ENCODE measurements at regions not wholly inside any gene's neighbourhood (a gene's known extent, or its start where the extent isn't known, plus 50 kb on each side); places are given as distances from the start of the nearest gene placed in this dataset.

DNA sequence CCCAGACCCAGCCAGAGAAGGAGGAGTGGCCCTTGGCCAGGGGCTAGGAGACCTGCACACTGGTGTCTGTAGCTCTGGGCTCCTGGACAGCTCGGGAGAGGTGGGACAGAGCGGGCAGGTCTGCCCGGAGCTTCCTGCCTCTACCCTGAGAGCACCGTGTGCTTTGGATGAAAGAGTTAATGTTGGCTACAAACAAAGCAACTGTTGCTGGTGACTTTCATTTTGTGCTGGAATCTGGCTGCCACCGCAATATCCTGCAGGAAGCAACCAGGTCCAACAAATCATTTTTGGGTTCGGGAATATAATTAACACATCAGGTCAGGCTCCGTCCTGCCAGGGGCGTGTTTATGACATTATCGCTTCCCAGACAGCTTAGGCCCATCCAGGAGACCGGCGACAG lies 441.8 kb upstream of the MKI67 start:
- Mint-ChIP-seq H3K36me3 (ENCODE audit: low read depth) (no peaks in the 10 kb centered on the region), H3K27ac (no peak overlapping the region), H3K4me3 (ENCODE audit: low read depth) (no peak overlapping the region), H3K27me3 (ENCODE audit: low read depth) (no peaks in the 10 kb centered on the region), H3K4me1 (ENCODE audit: low read depth) (no peaks in the 10 kb centered on the region), H3K9me3 (no peaks in the 10 kb centered on the region)
- DNase-seq (ENCODE audit: low spot score), result no peak
- intact Hi-C loops (cut with micrococcal nuclease), result no loop called here

DNA sequence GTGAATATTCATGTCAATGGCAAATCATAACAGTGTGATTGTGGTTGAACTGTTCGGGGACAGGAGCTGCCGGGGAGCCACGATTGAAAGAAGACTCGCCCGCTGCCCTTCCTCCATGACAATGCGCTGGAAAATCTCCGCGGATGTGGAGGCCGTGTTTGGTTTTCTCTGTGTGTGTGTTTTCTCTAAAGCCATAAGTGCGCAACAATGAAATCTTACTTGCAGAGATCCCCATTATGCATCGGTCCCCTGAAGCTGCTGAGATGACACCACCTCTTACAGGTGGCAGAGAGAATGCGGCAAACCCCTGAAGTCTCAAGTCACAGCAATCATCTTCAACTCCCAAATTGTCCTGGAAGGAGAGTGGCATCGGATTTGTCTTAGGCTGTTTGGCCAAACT lies 442.3 kb upstream of the MKI67 start:
- Mint-ChIP-seq H3K27me3 (ENCODE audit: low read depth) (no peaks in the 10 kb centered on the region), H3K4me1 (ENCODE audit: low read depth) (no peaks in the 10 kb centered on the region), H3K36me3 (ENCODE audit: low read depth) (no peaks in the 10 kb centered on the region), H3K27ac (no peak overlapping the region), H3K9me3 (no peaks in the 10 kb centered on the region), H3K4me3 (ENCODE audit: low read depth) (no peak overlapping the region)
- intact Hi-C loops (cut with micrococcal nuclease), result no loop called here
- no peak for DNase-seq (ENCODE audit: low spot score)

DNA sequence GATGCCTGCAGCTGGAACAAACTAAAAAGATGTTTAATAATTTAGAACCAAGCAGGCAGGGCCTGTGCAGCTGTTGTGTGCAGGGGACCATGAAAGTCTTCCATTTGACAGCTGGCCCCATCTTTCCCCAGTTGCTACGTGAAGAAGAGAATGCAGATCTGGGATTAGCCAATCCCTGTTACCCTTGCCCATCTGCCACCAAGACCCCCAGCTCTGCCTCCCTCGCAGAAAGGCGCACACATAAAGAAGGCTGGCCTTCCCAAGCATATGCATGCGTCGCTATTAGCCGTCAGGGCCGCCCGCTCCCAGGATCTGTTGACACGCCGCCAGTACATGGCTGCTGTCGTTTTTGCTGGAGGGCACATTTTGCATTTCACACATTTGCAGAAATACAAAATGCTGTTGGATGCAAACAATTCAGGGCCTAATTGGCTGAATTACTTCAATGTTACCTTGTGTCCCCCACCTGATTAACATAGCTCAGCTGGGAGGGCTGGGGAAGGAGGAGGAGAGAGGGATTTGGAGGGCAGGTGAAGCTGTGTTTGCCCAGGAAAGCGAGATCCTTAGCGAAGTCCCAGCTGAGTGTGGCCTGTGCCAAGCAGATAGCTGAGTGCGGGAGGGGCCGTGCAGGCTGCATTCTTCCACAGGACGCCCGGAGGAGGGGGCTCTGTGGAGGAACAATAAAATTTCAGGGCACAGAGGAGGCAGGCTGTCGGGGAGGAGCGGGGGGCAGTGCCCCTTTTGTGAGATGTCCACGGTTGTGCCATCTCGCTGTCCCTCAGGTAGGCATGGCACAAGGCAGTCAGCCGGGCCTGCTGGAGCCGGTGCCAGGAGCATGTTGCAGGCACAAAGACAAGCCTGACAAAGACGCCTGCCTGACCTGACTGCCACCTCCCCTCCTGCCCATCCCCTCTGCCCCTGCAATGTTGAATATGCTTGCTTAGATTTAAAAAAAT lies 443.0 kb upstream of the MKI67 start:
- H3K27ac Mint-ChIP-seq, result no peak overlapping the region
- no peaks in the 10 kb centered on the region for H3K9me3 Mint-ChIP-seq
- H3K36me3 Mint-ChIP-seq (ENCODE audit: low read depth), result no peaks in the 10 kb centered on the region
- intact Hi-C loops (cut with micrococcal nuclease), result no loop called here
- H3K27me3 Mint-ChIP-seq (ENCODE audit: low read depth), result no peaks in the 10 kb centered on the region
- H3K4me3 Mint-ChIP-seq (ENCODE audit: low read depth), result no peak overlapping the region
- no peak for DNase-seq (ENCODE audit: low spot score)
- no peaks in the 10 kb centered on the region for H3K4me1 Mint-ChIP-seq (ENCODE audit: low read depth)

DNA sequence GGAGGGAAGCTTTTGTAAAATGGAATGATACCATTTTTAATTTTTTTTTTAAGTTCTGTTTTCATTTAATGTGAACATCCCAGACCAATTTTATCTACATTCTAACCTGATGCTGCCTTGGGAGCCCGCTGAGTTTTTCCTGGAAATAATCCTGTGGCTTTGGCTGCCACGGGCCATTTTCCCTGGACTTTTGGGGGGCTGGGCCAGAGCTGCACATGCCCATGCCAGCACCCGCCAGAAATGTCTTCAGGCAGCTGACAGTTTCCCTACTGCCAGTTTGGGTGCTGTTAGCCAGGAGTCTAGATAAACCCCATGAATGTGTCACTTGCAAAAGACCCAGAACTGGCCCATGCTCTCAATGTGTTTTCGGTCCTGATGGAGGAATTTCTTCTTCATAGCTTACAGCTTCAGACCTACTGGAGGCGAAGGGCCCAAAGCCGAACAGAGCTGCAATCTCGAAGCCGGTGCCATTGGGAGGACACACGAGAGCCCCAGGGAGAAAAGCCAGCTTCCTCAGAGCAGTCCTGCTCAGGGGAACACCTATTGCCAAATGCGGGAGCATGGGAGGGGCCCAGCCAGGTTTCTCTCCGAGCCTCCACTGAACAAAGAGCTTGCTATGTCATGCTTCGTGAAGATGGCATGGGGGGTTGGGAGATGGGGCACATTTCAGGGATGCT lies 444.2 kb upstream of the MKI67 start:
- H3K9me3 Mint-ChIP-seq, result no peaks in the 10 kb centered on the region
- no peaks in the 10 kb centered on the region for H3K27me3 Mint-ChIP-seq (ENCODE audit: low read depth)
- no peak overlapping the region for H3K4me3 Mint-ChIP-seq (ENCODE audit: low read depth)
- no peaks in the 10 kb centered on the region for H3K36me3 Mint-ChIP-seq (ENCODE audit: low read depth)
- H3K27ac Mint-ChIP-seq, result no peak overlapping the region
- H3K4me1 Mint-ChIP-seq (ENCODE audit: low read depth), result no peaks in the 10 kb centered on the region
- no peak for DNase-seq (ENCODE audit: low spot score)
- intact Hi-C loops (cut with micrococcal nuclease), result no loop called here

DNA sequence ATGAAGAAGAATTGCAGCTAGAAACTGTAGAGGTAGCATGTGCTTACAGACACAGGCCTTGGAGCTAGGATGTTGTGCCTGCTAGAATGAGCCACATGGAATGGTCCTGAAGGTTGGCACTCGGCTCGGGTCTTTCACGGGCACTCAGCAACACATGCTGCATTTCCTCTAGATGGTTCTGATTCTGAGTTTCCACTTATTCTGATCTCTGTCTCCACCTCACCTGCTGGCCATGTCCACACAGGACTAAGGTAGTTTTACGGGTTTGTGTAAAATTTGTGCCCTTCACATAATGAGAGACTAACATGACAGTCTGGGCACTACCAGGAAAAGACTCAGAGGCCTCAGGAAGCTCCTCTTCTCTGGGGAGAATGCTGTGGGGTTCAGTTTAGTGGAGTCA lies 444.8 kb upstream of the MKI67 start:
- Mint-ChIP-seq H3K4me3 (ENCODE audit: low read depth) (no peak overlapping the region), H3K27me3 (ENCODE audit: low read depth) (no peaks in the 10 kb centered on the region), H3K27ac (no peak overlapping the region), H3K4me1 (ENCODE audit: low read depth) (no peaks in the 10 kb centered on the region), H3K9me3 (no peaks in the 10 kb centered on the region), H3K36me3 (ENCODE audit: low read depth) (no peaks in the 10 kb centered on the region)
- DNase-seq (ENCODE audit: low spot score), result no peak
- intact Hi-C loops (cut with micrococcal nuclease), result no loop called here

DNA sequence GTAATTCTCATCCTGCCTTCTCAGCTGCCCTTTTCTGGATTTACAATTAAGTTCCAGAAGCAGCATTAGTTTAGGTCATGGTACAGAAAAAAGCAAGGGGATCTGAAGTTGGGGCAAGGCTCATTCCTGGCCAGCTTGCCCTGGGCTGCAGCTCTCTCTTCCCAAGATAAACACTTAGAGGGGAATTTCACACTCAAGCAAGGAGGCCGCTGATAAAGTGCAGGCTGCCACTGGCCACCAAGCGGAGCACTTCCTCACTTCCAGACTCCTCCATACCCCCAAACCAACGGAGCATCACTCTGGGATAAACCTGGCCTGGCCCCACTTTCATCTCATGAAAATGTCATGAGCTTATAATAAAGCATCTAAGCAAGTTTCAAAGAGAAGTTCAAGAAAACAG lies 445.5 kb upstream of the MKI67 start:
- Mint-ChIP-seq H3K27ac (no peak overlapping the region), H3K9me3 (no peaks in the 10 kb centered on the region)

DNA sequence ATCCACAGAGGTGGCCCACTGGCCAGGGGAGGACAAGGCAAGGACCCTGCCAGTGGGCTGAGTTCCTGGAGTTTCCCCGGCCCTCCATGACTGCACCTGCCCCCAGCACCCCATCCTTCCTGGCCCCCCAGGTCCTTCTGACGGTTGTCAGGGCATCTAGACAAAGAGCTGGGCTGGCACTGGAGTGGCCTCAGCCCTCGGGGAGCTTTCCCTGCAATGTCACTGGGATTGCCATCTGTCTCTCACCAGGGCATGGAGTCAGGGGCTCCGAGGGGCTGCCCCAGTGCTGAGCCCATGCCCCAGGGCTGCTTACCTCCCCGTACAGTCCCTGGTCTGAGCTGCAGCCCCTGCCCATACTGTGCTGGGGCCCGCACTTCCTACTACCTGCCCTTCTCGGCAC lies 446.5 kb upstream of the MKI67 start:
- intact Hi-C loops (cut with micrococcal nuclease), result no loop called here
- no peaks in the 10 kb centered on the region for H3K4me1 Mint-ChIP-seq (ENCODE audit: low read depth)
- H3K9me3 Mint-ChIP-seq, result no peaks in the 10 kb centered on the region
- no peak overlapping the region for H3K4me3 Mint-ChIP-seq (ENCODE audit: low read depth)
- DNase-seq (ENCODE audit: low spot score), result no peak
- H3K27ac Mint-ChIP-seq, result no peak overlapping the region
- H3K27me3 Mint-ChIP-seq (ENCODE audit: low read depth), result no peaks in the 10 kb centered on the region
- H3K36me3 Mint-ChIP-seq (ENCODE audit: low read depth), result no peaks in the 10 kb centered on the region

More for the DNA sequence above, 445.5 kb upstream of the MKI67 start:
- H3K36me3 Mint-ChIP-seq (ENCODE audit: low read depth), result no peaks in the 10 kb centered on the region
- no peak overlapping the region for H3K4me3 Mint-ChIP-seq (ENCODE audit: low read depth)
- DNase-seq (ENCODE audit: low spot score), result no peak
- intact Hi-C loops (cut with micrococcal nuclease), result no loop called here
- no peaks in the 10 kb centered on the region for H3K27me3 Mint-ChIP-seq (ENCODE audit: low read depth)
- H3K4me1 Mint-ChIP-seq (ENCODE audit: low read depth), result no peaks in the 10 kb centered on the region

DNA sequence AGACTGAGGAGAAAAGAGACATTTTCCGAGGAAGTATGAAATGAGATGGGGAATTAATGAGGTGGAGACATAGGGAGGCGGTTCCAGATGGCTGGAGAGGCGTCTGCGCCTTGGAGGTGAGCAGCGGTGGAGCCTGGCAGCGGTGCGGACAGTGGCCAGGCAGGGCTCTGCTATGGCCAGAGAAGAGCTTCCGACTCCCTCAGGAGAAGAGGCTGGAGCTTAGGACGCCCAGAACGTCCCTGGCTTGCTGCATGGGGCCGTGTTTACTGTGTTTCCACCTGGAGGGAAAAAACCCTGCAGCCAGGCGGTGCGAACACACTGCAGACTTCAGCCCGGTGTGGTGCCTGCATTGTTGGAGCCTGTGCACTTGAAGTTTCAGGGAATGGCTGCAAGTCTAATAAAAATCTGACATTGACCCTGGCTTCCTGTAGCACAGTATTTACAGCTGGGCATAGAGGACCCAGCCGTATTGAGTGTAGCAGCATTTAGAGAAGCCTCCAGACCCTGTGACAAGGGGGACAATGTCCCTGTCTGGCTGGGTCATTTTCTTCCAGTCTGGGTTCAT lies 447.1 kb upstream of the MKI67 start:
- intact Hi-C loops (cut with micrococcal nuclease), result no loop called here
- no peak overlapping the region for H3K4me3 Mint-ChIP-seq (ENCODE audit: low read depth)
- no peaks in the 10 kb centered on the region for H3K36me3 Mint-ChIP-seq (ENCODE audit: low read depth)
- no peak for DNase-seq (ENCODE audit: low spot score)
- H3K9me3 Mint-ChIP-seq, result no peaks in the 10 kb centered on the region
- H3K27ac Mint-ChIP-seq, result no peak overlapping the region
- no peaks in the 10 kb centered on the region for H3K27me3 Mint-ChIP-seq (ENCODE audit: low read depth)
- no peaks in the 10 kb centered on the region for H3K4me1 Mint-ChIP-seq (ENCODE audit: low read depth)

DNA sequence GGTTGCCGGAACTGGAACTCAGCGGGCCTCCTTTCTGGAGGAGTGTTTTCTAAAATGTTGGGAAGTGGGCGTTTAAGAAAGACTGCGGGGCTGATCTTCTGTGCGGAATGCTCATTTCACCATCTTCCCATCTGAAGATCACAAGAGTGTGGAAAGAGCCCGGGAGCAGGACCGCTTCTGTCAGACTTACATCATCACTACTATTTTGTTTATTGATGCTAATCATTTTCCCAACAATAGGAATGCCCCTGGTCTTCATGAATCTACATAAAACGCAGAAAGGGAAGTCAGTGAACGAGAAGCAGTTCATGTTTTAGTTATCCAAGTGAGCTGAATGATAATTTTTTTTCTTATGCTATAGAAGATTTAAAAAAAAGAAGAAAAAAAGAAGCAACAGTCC lies 447.8 kb upstream of the MKI67 start:
- Mint-ChIP-seq H3K27ac (no peak overlapping the region), H3K9me3 (no peaks in the 10 kb centered on the region), H3K36me3 (ENCODE audit: low read depth) (no peaks in the 10 kb centered on the region), H3K4me3 (ENCODE audit: low read depth) (no peak overlapping the region), H3K27me3 (ENCODE audit: low read depth) (no peaks in the 10 kb centered on the region), H3K4me1 (ENCODE audit: low read depth) (no peaks in the 10 kb centered on the region)
- intact Hi-C loops (cut with micrococcal nuclease), result no loop called here
- DNase-seq (ENCODE audit: low spot score), result no peak

DNA sequence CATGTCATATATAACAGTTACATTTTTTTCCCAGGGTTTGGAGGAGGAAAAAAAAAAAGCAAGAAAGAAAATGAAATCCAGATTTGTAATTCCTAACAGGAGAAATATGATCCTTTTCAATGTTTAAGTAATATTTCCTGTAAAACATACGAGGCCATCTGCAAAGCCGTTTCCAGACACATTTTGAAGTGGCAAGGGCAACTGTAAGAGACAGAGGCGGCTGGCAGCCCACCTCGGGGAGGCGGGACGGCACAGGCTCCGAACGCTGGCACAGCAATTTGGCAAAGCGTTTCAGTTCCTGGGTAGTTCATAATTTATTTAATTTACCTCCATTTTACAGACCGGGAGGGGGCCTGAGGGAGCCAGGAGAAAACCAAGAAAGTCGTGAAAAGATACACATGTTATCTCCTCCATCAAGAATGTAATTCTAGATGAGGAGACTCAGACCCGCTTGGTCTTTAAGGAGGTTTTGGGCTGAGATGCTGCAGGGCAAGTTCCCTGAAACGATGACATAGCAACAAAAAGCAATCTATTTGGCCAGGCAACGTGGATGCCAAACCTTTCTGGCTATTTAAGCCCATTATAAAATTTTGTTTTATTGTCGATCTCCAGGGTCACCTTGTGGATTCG lies 448.5 kb upstream of the MKI67 start:
- Mint-ChIP-seq H3K27me3 (ENCODE audit: low read depth) (no peaks in the 10 kb centered on the region), H3K36me3 (ENCODE audit: low read depth) (no peaks in the 10 kb centered on the region), H3K4me1 (ENCODE audit: low read depth) (no peaks in the 10 kb centered on the region), H3K27ac (no peak overlapping the region), H3K4me3 (ENCODE audit: low read depth) (no peak overlapping the region), H3K9me3 (no peaks in the 10 kb centered on the region)
- no peak for DNase-seq (ENCODE audit: low spot score)
- intact Hi-C loops (cut with micrococcal nuclease), result no loop called here

DNA sequence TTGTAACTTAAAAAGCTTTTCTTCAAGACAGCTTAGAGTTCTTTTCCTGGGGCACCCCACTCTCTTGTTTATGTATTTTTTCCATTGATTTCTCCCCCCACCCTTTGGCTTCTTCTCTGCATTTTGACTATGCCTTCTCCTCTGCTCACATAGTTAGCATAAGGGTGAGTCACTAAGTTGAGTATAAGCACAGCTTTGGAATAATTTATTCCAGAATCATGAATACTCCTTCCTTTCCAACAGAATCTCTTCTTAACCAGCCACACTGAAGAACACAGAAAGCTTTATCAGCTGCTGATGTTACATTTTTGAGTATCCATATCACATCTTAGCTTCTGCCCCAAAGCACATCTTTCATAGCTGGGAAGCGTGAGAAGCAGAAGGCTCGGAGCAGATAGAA lies 449.5 kb upstream of the MKI67 start:
- intact Hi-C loops (cut with micrococcal nuclease), result no loop called here
- no peaks in the 10 kb centered on the region for H3K9me3 Mint-ChIP-seq
- no peaks in the 10 kb centered on the region for H3K4me1 Mint-ChIP-seq (ENCODE audit: low read depth)
- no peak overlapping the region for H3K4me3 Mint-ChIP-seq (ENCODE audit: low read depth)
- no peaks in the 10 kb centered on the region for H3K27me3 Mint-ChIP-seq (ENCODE audit: low read depth)
- H3K27ac Mint-ChIP-seq, result no peak overlapping the region
- H3K36me3 Mint-ChIP-seq (ENCODE audit: low read depth), result no peaks in the 10 kb centered on the region
- no peak for DNase-seq (ENCODE audit: low spot score)

DNA sequence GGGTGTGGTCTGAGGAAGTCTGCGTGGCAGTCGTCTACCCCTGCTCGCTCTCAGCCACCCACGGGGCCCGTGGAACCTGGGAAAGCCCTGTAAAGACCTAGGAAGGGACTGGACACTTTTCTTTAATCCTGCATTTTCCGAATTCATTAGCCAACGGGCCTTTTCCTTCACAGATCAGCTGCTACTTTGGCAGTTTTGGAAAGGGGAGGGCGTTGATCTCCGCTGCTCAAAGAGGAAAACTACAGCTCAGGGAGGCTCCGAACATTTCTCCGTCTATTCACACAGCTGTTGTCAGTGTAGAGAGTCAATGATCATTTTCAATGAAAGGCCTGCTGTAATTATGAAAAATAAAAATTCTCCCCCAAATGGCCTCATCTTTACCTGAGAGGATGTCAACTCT lies 450.1 kb upstream of the MKI67 start:
- no peaks in the 10 kb centered on the region for H3K36me3 Mint-ChIP-seq (ENCODE audit: low read depth)
- H3K4me3 Mint-ChIP-seq (ENCODE audit: low read depth), result no peak overlapping the region
- DNase-seq (ENCODE audit: low spot score), result no peak
- intact Hi-C loops (cut with micrococcal nuclease), result no loop called here
- no peaks in the 10 kb centered on the region for H3K27me3 Mint-ChIP-seq (ENCODE audit: low read depth)
- no peaks in the 10 kb centered on the region for H3K4me1 Mint-ChIP-seq (ENCODE audit: low read depth)
- H3K9me3 Mint-ChIP-seq, result no peaks in the 10 kb centered on the region
- no peak overlapping the region for H3K27ac Mint-ChIP-seq

Data from activated T-helper 2 cell treated with anti-CD3 and anti-CD28 coated beads, Interferon-gamma antibody, Interleukin-2, Interleukin-4, amounts not matched to agents 10 μg/mL and 5 μg/mL and 100 μg/mL, durations not matched to agents 14 hours and 24 hours and 36 hours (primary cell).